ENCODE measurements at regions not wholly inside any gene's neighbourhood (a gene's known extent, or its start where the extent isn't known, plus 50 kb on each side); places are given as distances from the start of the nearest gene placed in this dataset.
"Not testable (repeated sequence)": the region's sequence is repeated elsewhere in the genome, so short reads cannot be mapped to it uniquely, and the experiment has no call there.

DNA sequence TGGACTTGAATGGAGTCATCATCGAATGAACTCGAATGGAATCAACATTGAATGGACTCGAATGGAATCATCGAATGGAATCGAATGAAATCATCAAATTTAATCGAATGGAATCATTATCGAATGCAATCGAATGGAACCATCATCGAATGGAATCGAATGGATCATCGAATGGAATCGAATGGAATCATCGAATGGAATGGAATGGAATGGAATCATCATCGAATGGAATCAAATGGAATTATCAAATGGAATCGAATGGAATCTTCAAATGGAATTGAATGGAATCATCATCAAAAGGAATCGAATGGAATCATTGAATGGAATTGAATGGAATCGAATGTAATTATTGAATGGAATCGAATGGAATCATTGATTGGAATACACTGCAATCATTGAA is 610.3 kb downstream of the TP53TG3F start:
- H3K27me3 Mint-ChIP-seq = not testable (repeated sequence)

DNA sequence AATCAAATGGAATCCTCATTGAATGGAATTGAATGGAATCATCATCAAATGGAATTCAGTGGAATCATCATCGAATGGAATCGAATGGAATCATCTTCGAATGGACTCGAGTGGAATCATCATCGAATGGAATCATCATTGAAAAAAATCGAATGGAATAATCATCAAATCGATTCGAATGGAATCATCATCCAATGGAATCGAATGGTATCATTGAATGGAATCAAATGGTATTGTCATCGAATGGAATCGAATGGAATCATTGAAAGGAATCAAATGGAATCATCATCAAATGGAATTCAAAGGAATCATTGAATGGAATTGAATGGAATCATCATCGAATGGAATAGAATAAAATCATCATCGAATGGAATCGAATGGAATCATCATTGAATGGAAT is 619.3 kb downstream of the TP53TG3F start:
- Mint-ChIP-seq H3K36me3 (peaks cover 0 to 23% (median 2%) of the 10 kb centered on the region in 3 donors), H3K9me3 (peaks cover 0 to 82% (median 78%) of the 10 kb centered on the region in 5 donors), H3K27me3 (no peaks in the 10 kb centered on the region), H3K4me3 (no peak overlapping the region), H3K27ac (no peak overlapping the region), H3K4me1 (no peaks in the 10 kb centered on the region)
- H3K36me3 ChIP-seq (ENCODE audit: insufficient read depth, low read length) = no peaks in the 10 kb centered on the region
- CTCF ChIA-PET = no interaction called here
- peaks cover 5% of the 10 kb centered on the region for H3K9me3 ChIP-seq (ENCODE audit: low read length)
- no peaks in the 10 kb centered on the region for H3K27me3 ChIP-seq (ENCODE audit: insufficient read depth, low read length, poor library complexity, severe bottlenecking)
- no peak overlapping the region for H3K27ac ChIP-seq (ENCODE audit: low read depth, low read length)
- H3K4me3 ChIP-seq (ENCODE audit: low read length) = no peak overlapping the region
- no peak for DNase-seq
- POLR2A ChIA-PET = no interaction called here
- H3K4me1 ChIP-seq (ENCODE audit: insufficient read depth, low read length) = no peaks in the 10 kb centered on the region

More for the DNA sequence above, 610.3 kb downstream of the TP53TG3F start:
- DNase-seq; H3K27ac Mint-ChIP-seq; POLR2A ChIA-PET; H3K4me3 ChIP-seq (ENCODE audit: low read length); H3K27ac ChIP-seq (ENCODE audit: low read depth, low read length); H3K27me3 ChIP-seq (ENCODE audit: insufficient read depth, low read length, poor library complexity, severe bottlenecking); CTCF ChIA-PET; H3K4me1 Mint-ChIP-seq; H3K4me1 ChIP-seq (ENCODE audit: insufficient read depth, low read length); H3K9me3 ChIP-seq (ENCODE audit: low read length); H3K36me3 ChIP-seq (ENCODE audit: insufficient read depth, low read length); H3K4me3 Mint-ChIP-seq: not testable (repeated sequence)
- H3K9me3 Mint-ChIP-seq = peaks cover 0 to 38% (median 35%) of the 10 kb centered on the region in 5 donors
- peaks cover 0 to 13% (median 5%) of the 10 kb centered on the region in 3 donors for H3K36me3 Mint-ChIP-seq

DNA sequence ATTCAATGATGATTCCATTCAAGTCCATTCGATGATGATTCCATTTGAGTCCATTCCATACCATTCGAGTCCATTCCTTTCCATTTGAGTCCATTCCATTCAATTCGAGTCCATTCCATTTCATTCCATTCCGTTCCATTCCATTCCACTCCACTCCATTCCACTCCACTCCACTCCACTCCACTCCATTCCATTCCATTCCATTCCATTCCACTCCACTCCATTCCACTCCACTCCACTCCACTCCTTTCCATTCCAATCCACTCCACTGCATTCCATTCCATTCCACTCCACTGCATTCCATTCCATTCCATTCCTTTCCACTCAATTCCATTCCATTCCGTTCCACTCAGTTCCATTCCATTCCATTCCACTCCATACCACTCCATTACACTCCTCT is 625.6 kb downstream of the TP53TG3F start:
- POLR2A ChIA-PET; H3K27ac ChIP-seq (ENCODE audit: low read depth, low read length); H3K4me3 ChIP-seq (ENCODE audit: low read length); H3K4me1 Mint-ChIP-seq; H3K9me3 ChIP-seq (ENCODE audit: low read length); H3K4me1 ChIP-seq (ENCODE audit: insufficient read depth, low read length); H3K27ac Mint-ChIP-seq; H3K27me3 Mint-ChIP-seq; H3K36me3 ChIP-seq (ENCODE audit: insufficient read depth, low read length); H3K4me3 Mint-ChIP-seq; CTCF ChIA-PET; DNase-seq; H3K27me3 ChIP-seq (ENCODE audit: insufficient read depth, low read length, poor library complexity, severe bottlenecking): not testable (repeated sequence)
- Mint-ChIP-seq H3K36me3 (peaks cover 2 to 37% (median 9%) of the 10 kb centered on the region in 3 donors), H3K9me3 (peaks cover 0 to 91% (median 77%) of the 10 kb centered on the region in 5 donors)

DNA sequence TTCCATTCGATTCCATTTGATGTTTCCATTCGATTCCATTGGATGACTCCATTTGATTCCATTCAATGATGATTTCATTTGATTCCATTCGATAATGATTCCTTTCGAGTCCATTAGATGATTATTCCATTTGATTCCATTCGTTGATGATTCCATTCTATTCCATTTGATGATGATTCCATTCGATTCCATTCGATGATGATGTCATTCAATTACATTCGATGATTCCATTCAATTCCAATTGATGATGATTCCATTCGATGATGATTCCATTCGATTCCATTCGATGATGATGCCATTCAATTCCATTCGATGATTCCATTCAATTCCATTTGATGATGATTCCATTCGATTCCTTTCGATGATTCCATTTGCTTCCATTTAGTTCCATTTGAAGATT is 635.6 kb downstream of the TP53TG3F start:
- DNase-seq; POLR2A ChIA-PET; H3K36me3 ChIP-seq (ENCODE audit: insufficient read depth, low read length); H3K27me3 ChIP-seq (ENCODE audit: insufficient read depth, low read length, poor library complexity, severe bottlenecking); H3K27ac Mint-ChIP-seq; H3K27me3 Mint-ChIP-seq; H3K4me1 Mint-ChIP-seq; H3K4me3 Mint-ChIP-seq; CTCF ChIA-PET; H3K27ac ChIP-seq (ENCODE audit: low read depth, low read length); H3K4me3 ChIP-seq (ENCODE audit: low read length); H3K4me1 ChIP-seq (ENCODE audit: insufficient read depth, low read length): not testable (repeated sequence)
- peaks cover 1 to 39% (median 11%) of the 10 kb centered on the region in 3 donors for H3K36me3 Mint-ChIP-seq
- H3K9me3 ChIP-seq (ENCODE audit: low read length) = peaks cover 26% of the 10 kb centered on the region
- H3K9me3 Mint-ChIP-seq = peaks cover 7 to 94% (median 88%) of the 10 kb centered on the region in 5 donors

DNA sequence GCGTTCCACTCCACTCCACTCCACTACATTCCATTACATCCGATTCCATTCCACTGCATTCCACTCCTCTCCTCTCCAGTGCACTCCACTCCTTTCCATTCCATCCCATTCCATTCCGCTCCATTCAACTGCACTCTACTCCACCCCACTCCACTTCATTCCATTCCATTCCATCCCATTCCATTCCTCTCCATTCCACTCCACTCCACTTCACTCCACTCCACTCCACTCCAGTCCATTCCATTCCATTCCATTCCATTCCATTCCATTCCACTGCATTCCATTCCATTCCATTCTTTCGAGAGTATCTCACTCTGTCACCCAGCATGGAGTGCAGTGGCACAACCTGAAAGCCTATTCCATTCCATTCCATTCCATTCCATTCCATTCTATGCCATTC is 637.5 kb downstream of the TP53TG3F start:
- H3K27ac Mint-ChIP-seq; H3K27ac ChIP-seq (ENCODE audit: low read depth, low read length); H3K4me1 ChIP-seq (ENCODE audit: insufficient read depth, low read length); DNase-seq; H3K36me3 ChIP-seq (ENCODE audit: insufficient read depth, low read length); H3K27me3 Mint-ChIP-seq; H3K27me3 ChIP-seq (ENCODE audit: insufficient read depth, low read length, poor library complexity, severe bottlenecking); H3K4me1 Mint-ChIP-seq; POLR2A ChIA-PET; H3K4me3 Mint-ChIP-seq; CTCF ChIA-PET; H3K4me3 ChIP-seq (ENCODE audit: low read length): not testable (repeated sequence)
- H3K36me3 Mint-ChIP-seq = peaks cover 0 to 33% (median 11%) of the 10 kb centered on the region in 3 donors
- H3K9me3 ChIP-seq (ENCODE audit: low read length) = peaks cover 22% of the 10 kb centered on the region
- H3K9me3 Mint-ChIP-seq = peaks cover 0 to 92% (median 79%) of the 10 kb centered on the region in 5 donors

GRCh38 chr16:34097326-34097725 is 637.9 kb downstream of the TP53TG3F start:
- Mint-ChIP-seq H3K36me3 (peaks cover 0 to 33% (median 11%) of the 10 kb centered on the region in 3 donors), H3K9me3 (peaks cover 0 to 88% (median 78%) of the 10 kb centered on the region in 5 donors)
- POLR2A ChIA-PET; H3K27me3 Mint-ChIP-seq; H3K27me3 ChIP-seq (ENCODE audit: insufficient read depth, low read length, poor library complexity, severe bottlenecking); H3K27ac ChIP-seq (ENCODE audit: low read depth, low read length); H3K4me1 ChIP-seq (ENCODE audit: insufficient read depth, low read length); H3K4me1 Mint-ChIP-seq; H3K36me3 ChIP-seq (ENCODE audit: insufficient read depth, low read length); H3K27ac Mint-ChIP-seq; CTCF ChIA-PET; DNase-seq; H3K4me3 ChIP-seq (ENCODE audit: low read length); H3K4me3 Mint-ChIP-seq: not testable (repeated sequence)
- H3K9me3 ChIP-seq (ENCODE audit: low read length) = peaks cover 22% of the 10 kb centered on the region

- Mint-ChIP-seq H3K36me3 (peaks cover 0 to 33% (median 11%) of the 10 kb centered on the region in 3 donors), H3K9me3 (peaks cover 0 to 85% (median 74%) of the 10 kb centered on the region in 5 donors)
- DNase-seq; H3K4me1 Mint-ChIP-seq; CTCF ChIA-PET; H3K27me3 Mint-ChIP-seq; H3K36me3 ChIP-seq (ENCODE audit: insufficient read depth, low read length); POLR2A ChIA-PET; H3K27ac ChIP-seq (ENCODE audit: low read depth, low read length); H3K4me1 ChIP-seq (ENCODE audit: insufficient read depth, low read length); H3K4me3 ChIP-seq (ENCODE audit: low read length); H3K27ac Mint-ChIP-seq; H3K4me3 Mint-ChIP-seq; H3K27me3 ChIP-seq (ENCODE audit: insufficient read depth, low read length, poor library complexity, severe bottlenecking): not testable (repeated sequence)
- peaks cover 22% of the 10 kb centered on the region for H3K9me3 ChIP-seq (ENCODE audit: low read length)
Measured at GRCh38 chr16:34098033-34098432, 638.6 kb downstream of the TP53TG3F start.

DNA sequence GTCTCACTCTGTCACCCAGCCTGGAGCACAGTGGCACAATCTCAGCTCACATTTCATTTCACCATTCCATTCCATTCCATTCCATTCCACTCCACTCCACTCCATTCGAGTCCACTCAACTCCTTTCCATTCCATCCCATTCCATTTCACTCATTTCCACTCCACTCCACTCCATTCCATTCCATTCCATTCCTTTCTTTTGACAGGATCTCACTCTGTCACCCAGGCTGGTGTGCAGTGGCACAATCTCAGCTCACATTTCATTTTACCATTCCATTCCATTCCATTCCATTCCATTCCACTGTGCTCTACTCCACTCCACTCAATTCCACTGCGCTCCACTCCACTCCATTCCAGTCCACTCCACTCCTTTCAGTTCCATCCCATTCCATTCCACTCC is 639.6 kb downstream of the TP53TG3F start:
- POLR2A ChIA-PET; H3K4me1 ChIP-seq (ENCODE audit: insufficient read depth, low read length); DNase-seq; H3K4me1 Mint-ChIP-seq; H3K36me3 ChIP-seq (ENCODE audit: insufficient read depth, low read length); H3K4me3 Mint-ChIP-seq; H3K4me3 ChIP-seq (ENCODE audit: low read length); CTCF ChIA-PET; H3K27me3 Mint-ChIP-seq; H3K27ac ChIP-seq (ENCODE audit: low read depth, low read length); H3K27me3 ChIP-seq (ENCODE audit: insufficient read depth, low read length, poor library complexity, severe bottlenecking); H3K27ac Mint-ChIP-seq: not testable (repeated sequence)
- Mint-ChIP-seq H3K9me3 (peaks cover 2 to 86% (median 70%) of the 10 kb centered on the region in 5 donors), H3K36me3 (peaks cover 0 to 33% (median 11%) of the 10 kb centered on the region in 3 donors)
- peaks cover 22% of the 10 kb centered on the region for H3K9me3 ChIP-seq (ENCODE audit: low read length)

All from CD8-positive, alpha-beta memory T cell (primary cell).